ENCODE measurements at regions not wholly inside any gene's neighbourhood (a gene's known extent, or its start where the extent isn't known, plus 50 kb on each side); places are given as distances from the start of the nearest gene placed in this dataset.

DNA sequence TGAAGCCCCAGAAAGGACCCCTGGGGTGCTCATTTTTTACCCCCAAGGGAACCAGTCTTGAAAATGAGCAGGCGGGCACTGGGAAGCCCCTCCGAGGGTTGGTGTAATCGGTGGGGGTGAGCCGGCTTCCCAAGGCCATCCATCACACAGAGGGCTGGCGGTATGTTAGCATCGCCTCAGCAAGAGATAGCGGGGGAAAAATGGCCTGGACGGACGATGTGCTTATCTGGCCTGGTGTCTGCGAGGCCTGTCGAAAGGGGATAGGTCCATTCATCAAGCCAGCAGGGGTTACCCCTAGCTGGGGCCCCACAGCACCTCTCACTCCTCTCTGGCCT lies 188.9 kb downstream of the IRF8 start:
- in situ Hi-C loops (cut with MboI), result no loop called here
- ChIA-PET CTCF (no interaction called here), SMC1A (ENCODE audit: uncharacterized antibody, unreplicated experiment) (interaction anchor here (0.5 to 1.0 kb wide), 2 partner anchors 15 to 24 kb away, joined by 3 to 4 read pairs; no protein-coding TSS in a partner anchor), POLR2A (no interaction called here), RAD21 (ENCODE audit: unreplicated experiment) (no interaction called here)
- DNase-seq (ENCODE audit: low read depth, low spot score) (no peak), FAIRE-seq (no peak), ATAC-seq (no peak)
- H4K20me1 ChIP-seq (ENCODE audit: control insufficient read depth, insufficient read depth), result no peaks in the 10 kb centered on the region
- no peak overlapping the region for H2AFZ ChIP-seq (ENCODE audit: control insufficient read depth, low read depth, low read length)
- no peak overlapping the region for H3K4me2 ChIP-seq (ENCODE audit: control insufficient read depth, insufficient read depth)
- H3K4me1 ChIP-seq (ENCODE audit: control insufficient read depth, insufficient read depth, low read length), result peaks cover 9% of the 10 kb centered on the region
- 80% methylated on average over 11 of the region's 11 CpGs for WGBS (ENCODE audit: insufficient coverage, insufficient replicate concordance, low lambda C conversion rate, missing lambda C conversion rate)
- H3K36me3 ChIP-seq (ENCODE audit: control insufficient read depth in 2 of 2, insufficient read depth in 2 of 2, low read length in 1 of 2), result no peaks in the 10 kb centered on the region
- no peak for TF ChIP-seq ZNF217 (IDR thresholded peaks at IDR 0.05)
- TF ChIP-seq CBX3 (IDR thresholded peaks at IDR 0.05; ENCODE audit: borderline replicate concordance, low read depth), result no peak
- no peak for TF ChIP-seq POLR2AphosphoS2 (IDR thresholded peaks at IDR 0.05; ENCODE audit: low read depth, low read length)
- TF ChIP-seq, protein P1, sequence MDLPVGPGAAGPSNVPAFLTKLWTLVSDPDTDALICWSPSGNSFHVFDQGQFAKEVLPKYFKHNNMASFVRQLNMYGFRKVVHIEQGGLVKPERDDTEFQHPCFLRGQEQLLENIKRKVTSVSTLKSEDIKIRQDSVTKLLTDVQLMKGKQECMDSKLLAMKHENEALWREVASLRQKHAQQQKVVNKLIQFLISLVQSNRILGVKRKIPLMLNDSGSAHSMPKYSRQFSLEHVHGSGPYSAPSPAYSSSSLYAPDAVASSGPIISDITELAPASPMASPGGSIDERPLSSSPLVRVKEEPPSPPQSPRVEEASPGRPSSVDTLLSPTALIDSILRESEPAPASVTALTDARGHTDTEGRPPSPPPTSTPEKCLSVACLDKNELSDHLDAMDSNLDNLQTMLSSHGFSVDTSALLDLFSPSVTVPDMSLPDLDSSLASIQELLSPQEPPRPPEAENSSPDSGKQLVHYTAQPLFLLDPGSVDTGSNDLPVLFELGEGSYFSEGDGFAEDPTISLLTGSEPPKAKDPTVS (IDR thresholded peaks at IDR 0.05; ENCODE audit: low read depth, low read length), result no peak
- no peak for TF ChIP-seq RELA (IDR thresholded peaks at IDR 0.05; ENCODE audit: borderline replicate concordance, partially characterized antibody)
- TF ChIP-seq CBFB (IDR thresholded peaks at IDR 0.05; ENCODE audit: low read depth), result no peak
- TF ChIP-seq, protein P2, sequence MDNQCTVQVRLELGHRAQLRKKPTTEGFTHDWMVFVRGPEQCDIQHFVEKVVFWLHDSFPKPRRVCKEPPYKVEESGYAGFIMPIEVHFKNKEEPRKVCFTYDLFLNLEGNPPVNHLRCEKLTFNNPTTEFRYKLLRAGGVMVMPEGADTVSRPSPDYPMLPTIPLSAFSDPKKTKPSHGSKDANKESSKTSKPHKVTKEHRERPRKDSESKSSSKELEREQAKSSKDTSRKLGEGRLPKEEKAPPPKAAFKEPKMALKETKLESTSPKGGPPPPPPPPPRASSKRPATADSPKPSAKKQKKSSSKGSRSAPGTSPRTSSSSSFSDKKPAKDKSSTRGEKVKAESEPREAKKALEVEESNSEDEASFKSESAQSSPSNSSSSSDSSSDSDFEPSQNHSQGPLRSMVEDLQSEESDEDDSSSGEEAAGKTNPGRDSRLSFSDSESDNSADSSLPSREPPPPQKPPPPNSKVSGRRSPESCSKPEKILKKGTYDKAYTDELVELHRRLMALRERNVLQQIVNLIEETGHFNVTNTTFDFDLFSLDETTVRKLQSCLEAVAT (IDR thresholded peaks at IDR 0.05), result no peak
- TF ChIP-seq KAT2A (conservative IDR thresholded peaks at IDR 0.05; ENCODE audit: control insufficient read depth, low read depth, low read length), result no peak
- no peak for TF ChIP-seq POLR2AphosphoS5 (IDR thresholded peaks at IDR 0.05; ENCODE audit: low read length)
- no peak for TF ChIP-seq BACH1 (IDR thresholded peaks at IDR 0.05; ENCODE audit: borderline replicate concordance)
- no peak overlapping the region for H3K4me3 ChIP-seq
- no peak overlapping the region for H3K9ac ChIP-seq (ENCODE audit: control insufficient read depth, insufficient read depth, low read length)
- H3K27ac ChIP-seq (ENCODE audit: control insufficient read depth, insufficient read depth), result no peak overlapping the region
- no peaks in the 10 kb centered on the region for H3K27me3 ChIP-seq (replicated peaks in 1 of 2; ENCODE audit: control insufficient read depth in 2 of 2, insufficient read depth in 2 of 2, low read length in 1 of 2)
- no peaks in the 10 kb centered on the region; the same call in 2 of the 3 replicates for H3K9me3 ChIP-seq (replicated peaks; ENCODE audit: control insufficient read depth, insufficient read depth, low read length)
- intact Hi-C loops (cut with micrococcal nuclease; ENCODE audit: unreplicated experiment), result no loop called here
- no peaks in the 10 kb centered on the region for H3K79me2 ChIP-seq (ENCODE audit: control insufficient read depth, insufficient read depth, low read length)
- no TSS peak for BruUV-seq (replicated peaks)

All from GM12878 (cell line).